Stimulated activated CD4-positive, alpha-beta T cell treated with anti-CD3 and anti-CD28 coated beads, TNF-alpha, amount 100 ng/mL, for 4 hours (primary cell): ENCODE measurements at regions not wholly inside any gene's neighbourhood (a gene's known extent, or its start where the extent isn't known, plus 50 kb on each side); places are given as distances from the start of the nearest gene placed in this dataset.

ENCODE experiments used
- DNase-seq, 3 experiments: peaks; one replicate each; pipeline ENCODE4 v3.0.0-alpha.2; 2020; ENCODE audit warnings: low read depth in 3 of 3

- DNase-seq, result no peak
These were observed 155.9 kb upstream of the RASGEF1B start for GRCh38 chr4:81627590-81627989.

DNA sequence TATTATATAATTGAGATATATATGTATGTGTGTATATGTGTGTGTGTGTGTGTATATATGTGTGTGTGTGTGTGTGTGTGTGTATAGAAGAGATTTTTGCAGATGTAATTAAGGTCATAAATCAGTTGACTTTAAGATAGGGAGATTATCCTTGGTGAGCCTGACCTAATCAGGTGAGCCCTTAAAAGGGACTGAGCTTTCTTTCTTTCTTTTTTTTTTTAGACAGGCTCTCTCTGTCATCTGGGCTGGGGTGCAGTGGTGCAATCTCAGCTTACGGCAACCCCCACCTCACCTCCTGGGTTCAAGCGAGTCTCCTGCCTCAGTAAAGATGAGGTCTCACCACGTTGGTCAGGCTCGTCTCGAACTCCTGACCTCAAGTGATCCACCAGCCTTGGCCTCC, 155.1 kb upstream of the RASGEF1B start:
- no peak for DNase-seq

GRCh38 chr4:81625422-81626417, 154.0 kb upstream of the RASGEF1B start:
- DNase-seq, result no peak

- no peak for DNase-seq
These were observed 151.7 kb upstream of the RASGEF1B start for GRCh38 chr4:81623434-81623833.

GRCh38 chr4:81622474-81623184, 150.9 kb upstream of the RASGEF1B start:
- no peak for DNase-seq

DNA sequence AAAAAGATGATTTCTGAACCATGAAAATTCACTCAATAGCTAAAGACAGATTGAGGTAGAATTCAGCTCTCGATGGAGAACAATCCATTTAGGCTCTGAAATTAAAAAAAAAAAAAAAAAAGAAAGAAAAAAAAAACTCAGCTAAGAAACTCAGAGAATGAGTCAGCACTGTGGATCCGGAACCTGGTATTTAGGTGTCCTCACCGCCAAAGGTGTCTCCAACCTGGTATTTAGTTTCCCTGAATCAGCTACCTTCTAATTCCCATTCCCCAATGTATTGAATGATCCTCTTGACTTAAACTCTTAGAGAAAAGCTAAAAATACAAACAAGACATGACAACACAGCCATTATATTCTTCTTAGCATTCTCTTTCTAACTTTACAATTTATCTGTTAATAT, 150.3 kb upstream of the RASGEF1B start:
- no peak for DNase-seq

DNA sequence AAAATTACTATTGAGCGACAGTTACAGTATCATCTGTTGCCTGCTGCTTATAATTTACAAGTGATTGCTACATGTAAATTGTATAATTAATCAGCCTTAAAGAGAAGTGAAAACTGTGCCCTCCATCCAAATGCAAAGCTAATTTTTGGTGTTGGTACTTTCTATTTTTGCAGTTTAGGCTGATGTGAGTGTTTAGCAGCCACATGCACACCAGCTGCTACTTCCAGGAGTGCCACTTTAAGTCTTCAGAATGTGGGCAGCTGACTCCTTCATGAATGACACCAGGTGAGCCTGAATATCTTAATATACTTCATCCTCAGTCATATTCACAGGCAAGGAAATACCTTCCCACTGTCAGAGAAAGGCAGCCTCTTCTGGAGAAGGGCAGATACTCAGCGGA, 149.8 kb upstream of the RASGEF1B start:
- DNase-seq, result no peak

DNA sequence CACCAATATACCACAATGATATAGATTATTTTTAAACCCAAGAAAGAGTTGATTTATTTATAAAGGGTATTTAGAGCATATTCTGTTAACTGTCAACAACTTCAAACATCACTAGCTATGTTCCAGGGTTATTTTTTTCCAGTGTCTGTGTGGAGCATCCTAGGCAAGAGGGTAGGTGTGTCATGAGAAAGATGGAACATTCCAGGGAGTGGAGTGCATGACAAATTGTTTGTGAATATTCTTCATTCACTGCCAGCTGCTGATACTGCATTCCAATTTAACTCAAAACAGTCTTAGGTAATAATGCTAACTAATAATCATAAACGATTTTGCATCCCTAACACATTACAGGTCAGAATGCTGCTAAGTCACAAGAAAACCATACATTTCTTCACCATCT, 148.7 kb upstream of the RASGEF1B start:
- no peak for DNase-seq

- no peak for DNase-seq
These were observed 145.8 kb upstream of the RASGEF1B start for GRCh38 chr4:81617545-81617944.

GRCh38 chr4:81611221-81611620, 139.5 kb upstream of the RASGEF1B start:
- DNase-seq, result no peak

- DNase-seq, result no peak
These were observed 138.1 kb upstream of the RASGEF1B start for GRCh38 chr4:81609844-81610243.

- no peak for DNase-seq
These were observed 136.2 kb upstream of the RASGEF1B start for GRCh38 chr4:81607950-81608349.

GRCh38 chr4:81606801-81607501, 135.2 kb upstream of the RASGEF1B start:
- no peak for DNase-seq

- DNase-seq, result no peak
These were observed 134.5 kb upstream of the RASGEF1B start for GRCh38 chr4:81606166-81606565.

GRCh38 chr4:81605271-81605670, 133.6 kb upstream of the RASGEF1B start:
- DNase-seq, result no peak

GRCh38 chr4:81604683-81605218, 133.0 kb upstream of the RASGEF1B start:
- DNase-seq, result no peak

- DNase-seq, result no peak
These were observed 131.1 kb upstream of the RASGEF1B start for GRCh38 chr4:81602854-81603253.

GRCh38 chr4:81601358-81601694, 129.6 kb upstream of the RASGEF1B start:
- no peak for DNase-seq

DNA sequence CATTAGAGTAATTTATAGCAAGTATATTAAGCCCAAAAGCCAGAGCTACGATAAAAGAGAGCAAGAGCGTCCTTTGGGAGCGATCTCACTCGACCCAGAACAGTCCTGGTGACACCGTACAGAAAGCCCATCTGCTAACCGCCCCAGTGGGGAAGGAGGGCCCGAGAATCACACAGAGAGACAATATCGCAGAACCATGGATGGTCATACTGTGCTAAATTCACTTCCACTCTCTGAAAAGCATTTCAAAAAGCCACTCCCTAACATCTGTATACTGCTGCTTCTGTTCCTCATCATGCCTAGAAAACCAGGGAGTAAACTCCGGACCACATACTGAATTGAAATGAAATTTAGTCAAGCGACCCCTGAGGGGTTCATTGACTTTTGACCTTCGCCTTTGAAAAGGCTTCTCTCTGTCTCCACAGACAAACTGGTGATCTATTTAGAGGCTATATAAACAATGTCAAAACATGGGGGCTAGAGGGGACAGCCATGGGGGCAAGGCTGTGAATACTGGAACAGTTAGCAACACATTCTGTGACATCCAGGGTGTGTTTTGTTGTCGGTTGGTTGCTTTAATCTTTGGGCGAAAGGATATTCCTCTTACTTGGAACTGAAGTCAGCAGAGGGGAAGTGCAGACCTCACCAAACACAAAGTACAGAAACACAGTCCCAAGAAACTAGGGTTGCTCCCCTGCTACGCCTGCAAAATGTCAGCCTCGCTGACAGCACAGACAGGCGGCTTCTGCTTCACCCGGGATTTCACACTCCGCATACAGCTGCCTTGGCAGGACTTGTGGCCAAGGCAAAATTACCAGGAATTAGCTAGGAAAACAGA, 129.0 kb upstream of the RASGEF1B start:
- DNase-seq, result no peak

GRCh38 chr4:81599742-81600380, 128.2 kb upstream of the RASGEF1B start:
- DNase-seq, result no peak
